ENCODE measurements at regions not wholly inside any gene's neighbourhood (a gene's known extent, or its start where the extent isn't known, plus 50 kb on each side); places are given as distances from the start of the nearest gene placed in this dataset.

- TF ChIP-seq CTCF (IDR thresholded peaks at IDR 0.05), result no peak
- no peak for TF ChIP-seq POLR2A (IDR thresholded peaks at IDR 0.05)
Measured at GRCh38 chr11:121904148-121904547, 211.9 kb downstream of the BLID start.

All from lower leg skin (tissue), 3 donors.